ENCODE measurements at regions not wholly inside any gene's neighbourhood (a gene's known extent, or its start where the extent isn't known, plus 50 kb on each side); places are given as distances from the start of the nearest gene placed in this dataset.

DNA sequence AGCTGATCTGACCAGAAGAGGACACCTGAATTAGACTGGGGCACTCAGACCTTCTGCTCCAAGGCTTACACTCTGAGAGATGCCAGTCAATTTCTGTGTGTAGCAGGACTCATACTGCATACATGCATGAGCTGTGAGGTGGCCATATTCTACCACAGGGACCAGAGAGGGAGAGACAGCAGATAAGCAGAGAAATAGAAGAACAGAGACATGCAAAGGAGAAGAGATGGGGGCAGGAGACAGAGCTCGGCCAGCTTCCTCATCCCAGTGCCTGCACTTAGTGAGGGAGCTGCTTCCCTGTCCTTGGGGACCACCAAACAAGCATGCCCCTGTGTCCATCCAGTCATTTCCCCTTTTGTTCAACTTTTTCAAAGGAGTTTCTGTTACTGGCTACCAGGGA, 73.9 kb upstream of the ALK start:
- Histone ChIP-seq H4K20me1 (ENCODE audit: insufficient read depth, low read length) (no peaks in the 10 kb centered on the region), H3K27ac (ENCODE audit: extremely low read length, insufficient read depth, low read length) (no peak overlapping the region), H3K36me3 (replicated peaks in 1 of 2; ENCODE audit: control insufficient read depth in 1 of 2, insufficient read depth in 2 of 2, low read length in 2 of 2) (no peaks in the 10 kb centered on the region), H3K79me2 (ENCODE audit: insufficient read depth, low read length) (no peaks in the 10 kb centered on the region), H3K4me2 (ENCODE audit: low read depth, low read length) (no peak overlapping the region), H3K9ac (ENCODE audit: insufficient read depth, low read depth, low read length) (no peak overlapping the region), H2AFZ (ENCODE audit: low read length) (no peak overlapping the region), H3K4me3 (replicated peaks in 1 of 3; ENCODE audit: insufficient read depth in 1 of 3, low read depth in 2 of 3, low read length in 3 of 3) (no peak overlapping the region), H3K4me1 (ENCODE audit: insufficient read depth, low read length) (no peaks in the 10 kb centered on the region), H3K9me3 (ENCODE audit: low read length) (no peaks in the 10 kb centered on the region), H3K27me3 (ENCODE audit: control insufficient read depth in 1 of 2, insufficient read depth in 2 of 2, low read length in 2 of 2) (peaks cover 0 to 5% of the 10 kb centered on the region in 2 experiments; a peak in 1 of 5 replicates)
- no TSS peak for BruUV-seq (replicated peaks)
- 14% methylated on average over 1 of the region's 1 CpG for WGBS (ENCODE audit: low lambda C conversion rate)
- TF ChIP-seq NFRKB (IDR thresholded peaks at IDR 0.05) (no peak), ZNF33B (CRISPR knock-in tag; IDR thresholded peaks at IDR 0.05) (no peak), NR1H2 (CRISPR knock-in tag; IDR thresholded peaks at IDR 0.05; ENCODE audit: borderline replicate concordance, low read depth) (no peak), ZNF10 (CRISPR knock-in tag; IDR thresholded peaks at IDR 0.05; ENCODE audit: borderline replicate concordance, low read depth) (no peak), MED8 (CRISPR knock-in tag; IDR thresholded peaks at IDR 0.05; ENCODE audit: insufficient replicate concordance) (no peak), ZNF839 (CRISPR knock-in tag; IDR thresholded peaks at IDR 0.05; ENCODE audit: borderline replicate concordance) (no peak), ZNF556 (CRISPR knock-in tag; IDR thresholded peaks at IDR 0.05; ENCODE audit: borderline replicate concordance) (no peak), IKZF4 (CRISPR knock-in tag; IDR thresholded peaks at IDR 0.05; ENCODE audit: borderline replicate concordance, low read depth, not compliant biosample characterization) (no peak), FOXM1 (CRISPR knock-in tag; IDR thresholded peaks at IDR 0.05) (no peak), HOXA5 (CRISPR knock-in tag; IDR thresholded peaks at IDR 0.05) (no peak), TGIF2 (CRISPR knock-in tag; IDR thresholded peaks at IDR 0.05) (no peak), RELA (CRISPR knock-in tag; IDR thresholded peaks at IDR 0.05) (no peak)
- TF ChIP-seq, protein P1, sequence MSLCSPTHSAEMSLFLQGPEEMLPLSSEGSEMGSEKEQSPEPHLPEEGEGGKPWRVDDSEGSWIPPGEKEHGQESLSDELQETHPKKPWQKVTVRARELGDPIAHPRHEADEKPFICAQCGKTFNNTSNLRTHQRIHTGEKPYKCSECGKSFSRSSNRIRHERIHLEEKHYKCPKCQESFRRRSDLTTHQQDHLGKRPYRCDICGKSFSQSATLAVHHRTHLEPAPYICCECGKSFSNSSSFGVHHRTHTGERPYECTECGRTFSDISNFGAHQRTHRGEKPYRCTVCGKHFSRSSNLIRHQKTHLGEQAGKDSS (CRISPR knock-in tag; IDR thresholded peaks at IDR 0.05; ENCODE audit: borderline replicate concordance, low read depth): no peak
- TF ChIP-seq, protein P2, sequence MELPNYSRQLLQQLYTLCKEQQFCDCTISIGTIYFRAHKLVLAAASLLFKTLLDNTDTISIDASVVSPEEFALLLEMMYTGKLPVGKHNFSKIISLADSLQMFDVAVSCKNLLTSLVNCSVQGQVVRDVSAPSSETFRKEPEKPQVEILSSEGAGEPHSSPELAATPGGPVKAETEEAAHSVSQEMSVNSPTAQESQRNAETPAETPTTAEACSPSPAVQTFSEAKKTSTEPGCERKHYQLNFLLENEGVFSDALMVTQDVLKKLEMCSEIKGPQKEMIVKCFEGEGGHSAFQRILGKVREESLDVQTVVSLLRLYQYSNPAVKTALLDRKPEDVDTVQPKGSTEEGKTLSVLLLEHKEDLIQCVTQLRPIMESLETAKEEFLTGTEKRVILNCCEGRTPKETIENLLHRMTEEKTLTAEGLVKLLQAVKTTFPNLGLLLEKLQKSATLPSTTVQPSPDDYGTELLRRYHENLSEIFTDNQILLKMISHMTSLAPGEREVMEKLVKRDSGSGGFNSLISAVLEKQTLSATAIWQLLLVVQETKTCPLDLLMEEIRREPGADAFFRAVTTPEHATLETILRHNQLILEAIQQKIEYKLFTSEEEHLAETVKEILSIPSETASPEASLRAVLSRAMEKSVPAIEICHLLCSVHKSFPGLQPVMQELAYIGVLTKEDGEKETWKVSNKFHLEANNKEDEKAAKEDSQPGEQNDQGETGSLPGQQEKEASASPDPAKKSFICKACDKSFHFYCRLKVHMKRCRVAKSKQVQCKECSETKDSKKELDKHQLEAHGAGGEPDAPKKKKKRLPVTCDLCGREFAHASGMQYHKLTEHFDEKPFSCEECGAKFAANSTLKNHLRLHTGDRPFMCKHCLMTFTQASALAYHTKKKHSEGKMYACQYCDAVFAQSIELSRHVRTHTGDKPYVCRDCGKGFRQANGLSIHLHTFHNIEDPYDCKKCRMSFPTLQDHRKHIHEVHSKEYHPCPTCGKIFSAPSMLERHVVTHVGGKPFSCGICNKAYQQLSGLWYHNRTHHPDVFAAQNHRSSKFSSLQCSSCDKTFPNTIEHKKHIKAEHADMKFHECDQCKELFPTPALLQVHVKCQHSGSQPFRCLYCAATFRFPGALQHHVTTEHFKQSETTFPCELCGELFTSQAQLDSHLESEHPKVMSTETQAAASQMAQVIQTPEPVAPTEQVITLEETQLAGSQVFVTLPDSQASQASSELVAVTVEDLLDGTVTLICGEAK (IDR thresholded peaks at IDR 0.05): no peak
- TF ChIP-seq, protein P2 (CRISPR knock-in tag; IDR thresholded peaks at IDR 0.05): no peak
- in situ Hi-C loops (cut with HindIII; ENCODE audit: extremely low pct_ligation_motif_present, low pct_unique_long_range_greater_than_20kb) (no loop called here), intact Hi-C loops (cut with micrococcal nuclease; ENCODE audit: unreplicated experiment) (no loop called here)
- CTCF ChIA-PET (ENCODE audit: low intra/inter-chr PET ratio, low total read pairs): no interaction called here
- DNase-seq (ENCODE audit: low spot score) (no peak), FAIRE-seq (no peak), ATAC-seq (no peak)
- POLR2A ChIA-PET: no interaction called here

Data from HepG2 (cell line).